C4-2B (cell line): ENCODE measurements at regions not wholly inside any gene's neighbourhood (a gene's known extent, or its start where the extent isn't known, plus 50 kb on each side); places are given as distances from the start of the nearest gene placed in this dataset.

Experiments
- CTCF ChIP-seq: fragments of 450-650 bp; conservative IDR thresholded peaks from 2 replicates; pipeline ENCODE4 v1.5.1; 2017; ENCODE audit warnings: mild to moderate bottlenecking
- ZFX ChIP-seq: fragments of 450-650 bp; IDR thresholded peaks from 2 replicates; pipeline ENCODE4 v1.6.1; 2017

- TF ChIP-seq CTCF (no peak), ZFX (no peak)
Measured at GRCh38 chr22:49204599-49205482, 622.8 kb downstream of the BRD1 start.
